A673 (cell line): ENCODE measurements at regions not wholly inside any gene's neighbourhood (a gene's known extent, or its start where the extent isn't known, plus 50 kb on each side); places are given as distances from the start of the nearest gene placed in this dataset.

ENCODE experiments used
- EZH2 ChIP-seq: fragments of 200-600 bp; sonication (generic); IDR thresholded peaks from 2 replicates; pipeline ENCODE4 v1.6.1; 2017; ENCODE audit warnings: borderline replicate concordance, low read depth, mild to moderate bottlenecking, mixed read lengths, antibody characterized with exemption, low read length; ENCODE audit not compliant: poor library complexity, severe bottlenecking
- TF ChIP-seq, protein P1 (sequence below): fragments of 300-800, 200-600 bp; sonication (generic); conservative IDR thresholded peaks from 2 replicates; pipeline ENCODE4 v1.5.1; 2017; ENCODE audit warnings: low read depth, mild to moderate bottlenecking, antibody characterized with exemption, low read length, moderate library complexity, mixed read lengths

DNA sequence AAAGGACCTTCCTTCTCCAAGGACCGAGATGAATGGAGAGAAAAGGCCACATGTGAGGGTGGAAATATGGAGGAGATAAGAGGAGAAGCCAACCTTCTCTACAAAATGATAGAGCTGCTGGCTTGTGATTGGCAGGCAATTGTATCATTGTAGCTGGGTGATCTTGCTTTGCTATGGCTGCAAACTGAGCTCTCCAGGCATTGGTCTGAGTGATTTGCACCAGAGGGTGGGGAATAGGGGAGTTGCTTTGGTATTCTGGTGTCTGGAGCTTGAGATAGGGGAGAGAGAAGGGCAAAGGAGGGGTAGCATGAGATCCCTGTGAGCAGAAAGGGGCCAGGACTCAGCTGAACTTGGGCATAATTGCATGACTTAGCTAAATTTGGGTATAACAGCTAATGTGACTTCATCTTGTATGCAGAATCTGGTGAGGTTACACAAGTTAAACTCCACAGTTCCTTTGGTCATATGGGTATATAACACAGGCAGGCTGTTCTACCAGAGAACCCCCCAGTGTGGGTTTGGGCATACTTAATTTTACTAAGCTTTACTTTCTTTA, 72.0 kb downstream of the FOS start:
- TF ChIP-seq, protein P1, sequence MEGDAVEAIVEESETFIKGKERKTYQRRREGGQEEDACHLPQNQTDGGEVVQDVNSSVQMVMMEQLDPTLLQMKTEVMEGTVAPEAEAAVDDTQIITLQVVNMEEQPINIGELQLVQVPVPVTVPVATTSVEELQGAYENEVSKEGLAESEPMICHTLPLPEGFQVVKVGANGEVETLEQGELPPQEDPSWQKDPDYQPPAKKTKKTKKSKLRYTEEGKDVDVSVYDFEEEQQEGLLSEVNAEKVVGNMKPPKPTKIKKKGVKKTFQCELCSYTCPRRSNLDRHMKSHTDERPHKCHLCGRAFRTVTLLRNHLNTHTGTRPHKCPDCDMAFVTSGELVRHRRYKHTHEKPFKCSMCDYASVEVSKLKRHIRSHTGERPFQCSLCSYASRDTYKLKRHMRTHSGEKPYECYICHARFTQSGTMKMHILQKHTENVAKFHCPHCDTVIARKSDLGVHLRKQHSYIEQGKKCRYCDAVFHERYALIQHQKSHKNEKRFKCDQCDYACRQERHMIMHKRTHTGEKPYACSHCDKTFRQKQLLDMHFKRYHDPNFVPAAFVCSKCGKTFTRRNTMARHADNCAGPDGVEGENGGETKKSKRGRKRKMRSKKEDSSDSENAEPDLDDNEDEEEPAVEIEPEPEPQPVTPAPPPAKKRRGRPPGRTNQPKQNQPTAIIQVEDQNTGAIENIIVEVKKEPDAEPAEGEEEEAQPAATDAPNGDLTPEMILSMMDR, result no peak
- no peak for TF ChIP-seq EZH2
